ENCODE measurements at regions not wholly inside any gene's neighbourhood (a gene's known extent, or its start where the extent isn't known, plus 50 kb on each side); places are given as distances from the start of the nearest gene placed in this dataset.

- TF ChIP-seq CTCF (IDR thresholded peaks at IDR 0.05) = no peak
- no peak for TF ChIP-seq POLR2AphosphoS5 (IDR thresholded peaks at IDR 0.05)
- TF ChIP-seq POLR2A (IDR thresholded peaks at IDR 0.05) = no peak
These were observed 926.8 kb downstream of the LRFN5 start for GRCh38 chr14:42533476-42533875.
